Erythroblast (primary cell): ENCODE measurements at regions not wholly inside any gene's neighbourhood (a gene's known extent, or its start where the extent isn't known, plus 50 kb on each side); places are given as distances from the start of the nearest gene placed in this dataset.

Source experiments
- GATA1 ChIP-seq: IDR thresholded peaks from 2 replicates; pipeline ENCODE4 v1.6.1; 2011; ENCODE audit warnings: low read depth, mild to moderate bottlenecking, control low read depth, low read length, moderate library complexity
- POLR2A ChIP-seq: IDR thresholded peaks from 2 replicates; pipeline ENCODE4 v1.6.1; 2011; ENCODE audit warnings: mild to moderate bottlenecking, low read length

- TF ChIP-seq POLR2A (no peak), GATA1 (no peak)
These were observed 83.1 kb upstream of the VEPH1 start for GRCh38 chr3:157586293-157586692.
